A549 (cell line): ENCODE measurements at regions not wholly inside any gene's neighbourhood (a gene's known extent, or its start where the extent isn't known, plus 50 kb on each side); places are given as distances from the start of the nearest gene placed in this dataset.

Source experiments
- NPAS2 ChIP-seq: fragments of 250-450 bp; sonication (Bioruptor Pico); IDR thresholded peaks from 2 replicates; pipeline ENCODE4 v1.8.0; 2022; ENCODE audit warnings: mild to moderate bottlenecking, moderate library complexity, borderline replicate concordance
- POLR2A ChIP-seq: IDR thresholded peaks from 2 replicates; pipeline ENCODE4 v1.6.1; 2012; ENCODE audit warnings: mild to moderate bottlenecking, low read length
- TF ChIP-seq, protein P1 (sequence below): fragments of >200 bp; sonication (Bioruptor Twin); formaldehyde crosslinking; IDR thresholded peaks from 3 replicates; pipeline ENCODE4 v1.5.1; 2016

DNA sequence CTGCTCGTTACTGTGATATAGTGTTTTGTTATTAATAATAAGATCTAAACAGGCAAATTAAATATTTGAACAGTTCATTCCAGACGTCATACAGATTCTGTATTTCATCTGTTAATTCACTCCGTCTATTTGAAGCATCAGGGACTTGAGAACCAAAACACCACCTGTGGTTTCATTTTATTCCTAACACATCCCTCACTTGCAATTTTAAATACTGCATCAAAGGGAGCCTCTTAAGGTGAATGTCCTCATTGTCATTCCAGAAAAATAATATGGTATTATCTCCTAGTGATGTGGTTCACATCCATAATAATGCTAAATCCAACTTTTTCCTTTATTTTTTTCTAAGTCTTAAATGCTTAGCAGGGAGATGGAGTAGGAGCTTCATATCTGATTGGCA is 1390.9 kb upstream of the CADM2 start:
- TF ChIP-seq, protein P1, sequence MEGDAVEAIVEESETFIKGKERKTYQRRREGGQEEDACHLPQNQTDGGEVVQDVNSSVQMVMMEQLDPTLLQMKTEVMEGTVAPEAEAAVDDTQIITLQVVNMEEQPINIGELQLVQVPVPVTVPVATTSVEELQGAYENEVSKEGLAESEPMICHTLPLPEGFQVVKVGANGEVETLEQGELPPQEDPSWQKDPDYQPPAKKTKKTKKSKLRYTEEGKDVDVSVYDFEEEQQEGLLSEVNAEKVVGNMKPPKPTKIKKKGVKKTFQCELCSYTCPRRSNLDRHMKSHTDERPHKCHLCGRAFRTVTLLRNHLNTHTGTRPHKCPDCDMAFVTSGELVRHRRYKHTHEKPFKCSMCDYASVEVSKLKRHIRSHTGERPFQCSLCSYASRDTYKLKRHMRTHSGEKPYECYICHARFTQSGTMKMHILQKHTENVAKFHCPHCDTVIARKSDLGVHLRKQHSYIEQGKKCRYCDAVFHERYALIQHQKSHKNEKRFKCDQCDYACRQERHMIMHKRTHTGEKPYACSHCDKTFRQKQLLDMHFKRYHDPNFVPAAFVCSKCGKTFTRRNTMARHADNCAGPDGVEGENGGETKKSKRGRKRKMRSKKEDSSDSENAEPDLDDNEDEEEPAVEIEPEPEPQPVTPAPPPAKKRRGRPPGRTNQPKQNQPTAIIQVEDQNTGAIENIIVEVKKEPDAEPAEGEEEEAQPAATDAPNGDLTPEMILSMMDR = no peak
- TF ChIP-seq NPAS2 (CRISPR knock-in tag) (no peak), POLR2A (no peak)
